Psoas muscle (tissue), 7 donors: ENCODE measurements at regions not wholly inside any gene's neighbourhood (a gene's known extent, or its start where the extent isn't known, plus 50 kb on each side); places are given as distances from the start of the nearest gene placed in this dataset.

ENCODE experiments used
- ATAC-seq, 4 donors: fragments of 200-7000 bp; cut with Tn5 transposase; one replicate each; pipeline ENCODE4 v1.9.1; 2020; ENCODE audit warnings: moderate library complexity in 3 of 4, mild to moderate bottlenecking in 2 of 4
- DNase-seq, 2 donors: peaks; one replicate each; pipeline ENCODE4 v3.0.0-alpha.2; 2020
- H3K27ac ChIP-seq: fragments of 200-600 bp; one replicate; pipeline ENCODE4 v1.8.0; 2022
- H3K27me3 ChIP-seq, 3 donors: fragments of 200-600 bp in 1 of 3; one replicate each; pipeline versions ENCODE4 v1.6.1 to v1.8.0; 2013 to 2022; ENCODE audit warnings: low read length in 2 of 3, mild to moderate bottlenecking in 2 of 3, moderate library complexity in 1 of 3; ENCODE audit not compliant: insufficient read depth in 3 of 3
- H3K36me3 ChIP-seq, 2 donors: fragments of 200-600 bp in 1 of 2; one replicate each; pipeline versions ENCODE4 v1.6.1 to v1.8.0; 2013 to 2022; ENCODE audit warnings: low read depth in 1 of 2, mild to moderate bottlenecking in 1 of 2, moderate library complexity in 1 of 2; ENCODE audit not compliant: insufficient read depth in 1 of 2
- H3K4me1 ChIP-seq: fragments of 200-600 bp; one replicate; pipeline ENCODE4 v1.8.0; 2022
- H3K4me3 ChIP-seq: fragments of 200-600 bp; one replicate; pipeline ENCODE4 v1.8.0; 2022; ENCODE audit warnings: mild to moderate bottlenecking
- H3K9me3 ChIP-seq: fragments of 200-600 bp; one replicate; pipeline ENCODE4 v1.8.0; 2022
- WGBS, 3 donors: extraction: QIAGEN DNeasy Blood & Tissue Kit; methylation state at CpG; one replicate each; pipeline versions ENCODE4 v1.1.6 to v1.1.7; 2013; 5-methylcytosine and 5-hydroxymethylcytosine counted together
- intact Hi-C, 2 donors: fragments of 100-400 bp; cut with DNase I; formaldehyde crosslinking; loops; one replicate each; pipeline versions ENCODE4 v1.11.0 to v1.14.2; 2022
- TF ChIP-seq, protein P1 (sequence below): fragments of 200-600 bp; IDR thresholded peaks from one replicate; pipeline ENCODE4 v1.8.0; 2022; ENCODE audit warnings: antibody characterized with exemption
- donor health status: healthy with polysubstance abuse.
- donor health status: DM: no; HTN: no; CAD: no; lungs with moderate emphysema.
- donor health status: Bipolar disorder and iron deficiency.
- donor health status: healthy.
- donor health status: DM: yes; HTN: yes; CAD: no.
- donor health status: DM: no; HTN: no; CAD: no.
- donor health status: DM: yes; HTN: yes; CAD: no.

DNA sequence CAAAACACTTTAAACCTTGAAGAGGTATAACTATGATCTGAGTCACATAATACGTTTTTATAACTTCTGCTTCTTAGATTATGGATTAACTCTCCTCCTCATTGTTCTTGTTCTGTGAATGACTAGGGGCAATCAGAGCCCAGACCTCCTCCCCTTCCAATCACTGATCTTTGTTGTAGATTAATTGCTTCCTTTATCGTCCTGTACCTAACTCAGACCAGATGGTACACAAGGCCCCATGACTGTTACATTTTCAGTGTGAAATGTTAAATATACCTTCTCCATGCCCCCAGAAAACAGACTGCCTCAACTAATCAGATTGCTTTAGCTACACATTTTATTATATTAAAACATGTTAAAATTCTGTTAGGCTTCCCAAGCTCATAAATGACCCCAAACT, 211.7 kb downstream of the RNF152 start:
- H3K27ac ChIP-seq: no peak overlapping the region
- ATAC-seq (no peak), DNase-seq (no peak)
- H3K9me3 ChIP-seq: peaks cover 23% of the 10 kb centered on the region
- no peak overlapping the region for H3K4me3 ChIP-seq
- intact Hi-C loops: no loop called here
- WGBS, 3 donors: 33 to 49% (median 34%) methylated on average over 2 of the region's 2 CpGs
- H3K36me3 ChIP-seq: no peaks in the 10 kb centered on the region
- no peaks in the 10 kb centered on the region for H3K27me3 ChIP-seq
- TF ChIP-seq, protein P1, sequence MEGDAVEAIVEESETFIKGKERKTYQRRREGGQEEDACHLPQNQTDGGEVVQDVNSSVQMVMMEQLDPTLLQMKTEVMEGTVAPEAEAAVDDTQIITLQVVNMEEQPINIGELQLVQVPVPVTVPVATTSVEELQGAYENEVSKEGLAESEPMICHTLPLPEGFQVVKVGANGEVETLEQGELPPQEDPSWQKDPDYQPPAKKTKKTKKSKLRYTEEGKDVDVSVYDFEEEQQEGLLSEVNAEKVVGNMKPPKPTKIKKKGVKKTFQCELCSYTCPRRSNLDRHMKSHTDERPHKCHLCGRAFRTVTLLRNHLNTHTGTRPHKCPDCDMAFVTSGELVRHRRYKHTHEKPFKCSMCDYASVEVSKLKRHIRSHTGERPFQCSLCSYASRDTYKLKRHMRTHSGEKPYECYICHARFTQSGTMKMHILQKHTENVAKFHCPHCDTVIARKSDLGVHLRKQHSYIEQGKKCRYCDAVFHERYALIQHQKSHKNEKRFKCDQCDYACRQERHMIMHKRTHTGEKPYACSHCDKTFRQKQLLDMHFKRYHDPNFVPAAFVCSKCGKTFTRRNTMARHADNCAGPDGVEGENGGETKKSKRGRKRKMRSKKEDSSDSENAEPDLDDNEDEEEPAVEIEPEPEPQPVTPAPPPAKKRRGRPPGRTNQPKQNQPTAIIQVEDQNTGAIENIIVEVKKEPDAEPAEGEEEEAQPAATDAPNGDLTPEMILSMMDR: no peak
- no peaks in the 10 kb centered on the region for H3K4me1 ChIP-seq

DNA sequence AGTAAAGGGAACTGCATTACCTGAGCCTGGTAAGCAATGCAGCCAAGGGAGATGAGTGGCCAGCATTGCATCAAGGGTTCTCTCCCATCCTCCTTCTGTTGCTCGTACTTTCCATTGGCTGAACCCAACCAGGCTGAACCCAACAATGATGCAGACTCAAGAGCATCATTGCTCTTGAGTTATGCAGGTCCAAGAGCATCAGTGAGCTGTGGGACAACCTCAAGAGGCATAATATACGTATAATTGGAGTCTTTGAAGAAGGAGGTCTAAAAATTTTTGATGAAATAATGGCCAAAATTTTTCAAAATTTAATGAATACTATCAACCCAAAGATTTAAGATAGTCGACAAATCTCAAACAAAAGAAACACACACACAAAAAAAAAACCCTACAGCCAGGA, 213.0 kb downstream of the RNF152 start:
- no peaks in the 10 kb centered on the region for H3K4me1 ChIP-seq
- WGBS, 3 donors: 80 to 89% (median 84%) methylated on average over 3 of the region's 3 CpGs
- DNase-seq: no peak
- intact Hi-C loops: no loop called here
- TF ChIP-seq, protein P1: no peak
- H3K36me3 ChIP-seq: no peaks in the 10 kb centered on the region
- no peaks in the 10 kb centered on the region for H3K27me3 ChIP-seq
- ATAC-seq: no peak
- no peak overlapping the region for H3K4me3 ChIP-seq
- no peak overlapping the region for H3K27ac ChIP-seq
- peaks cover 23% of the 10 kb centered on the region for H3K9me3 ChIP-seq

DNA sequence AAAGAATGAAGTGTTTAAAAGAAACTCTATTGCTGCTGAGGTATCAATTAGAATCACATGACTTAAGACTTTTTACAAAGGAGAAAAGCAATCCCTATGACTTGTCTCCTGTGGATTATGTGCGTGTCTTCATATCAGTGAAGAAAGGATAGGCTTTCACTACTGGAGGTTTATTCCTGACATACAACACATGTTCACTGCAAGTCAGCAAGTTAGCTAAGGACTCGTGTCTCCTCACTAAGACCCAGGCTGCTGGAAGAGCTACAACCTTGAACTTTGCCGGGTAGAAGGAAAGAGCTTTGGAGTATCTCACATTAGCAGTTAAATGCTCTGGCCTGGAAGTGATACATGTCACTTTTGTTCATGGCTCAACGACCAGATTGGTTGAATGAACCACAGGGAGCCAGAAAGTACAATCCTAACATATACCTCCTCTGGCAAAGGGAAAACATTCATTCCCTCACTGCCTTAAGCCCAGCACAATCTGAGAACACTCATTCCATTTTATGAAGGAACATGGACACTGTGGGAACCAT, 215.3 kb downstream of the RNF152 start:
- no peak for ATAC-seq
- WGBS, 3 donors: 56 to 67% (median 58%) methylated on average over 4 of the region's 4 CpGs

DNA sequence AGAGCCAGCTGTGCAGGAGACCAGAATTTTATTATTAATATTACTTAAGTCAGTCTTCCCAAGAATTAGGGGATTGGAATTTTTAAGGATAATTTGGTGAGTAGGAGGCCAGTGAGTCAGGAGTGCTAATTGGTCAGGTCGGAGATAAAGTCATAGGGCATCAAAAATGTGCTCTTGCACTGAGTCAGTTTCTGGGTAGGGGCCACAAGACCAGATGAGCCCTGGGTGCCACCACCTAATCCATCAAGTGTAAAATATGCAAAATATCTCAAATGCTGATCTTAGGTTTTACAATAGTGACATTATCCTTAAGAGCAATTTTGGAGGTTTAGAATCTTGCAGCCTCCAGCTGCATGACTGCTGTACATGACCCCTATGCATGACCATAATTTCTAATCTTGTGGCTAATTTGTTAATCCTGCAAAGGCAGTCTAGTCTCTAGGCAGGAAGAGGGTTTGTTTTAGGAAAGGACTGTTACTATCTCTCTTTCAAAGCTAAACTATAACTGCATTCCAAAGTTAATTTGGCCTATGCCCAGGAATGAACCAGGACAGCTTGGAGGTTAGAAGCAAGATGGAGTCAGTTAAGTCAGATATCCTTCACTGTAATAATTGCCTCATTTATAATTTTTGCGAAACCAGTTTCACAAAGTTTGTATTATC, 215.9 kb downstream of the RNF152 start:
- no peak overlapping the region for H3K27ac ChIP-seq
- intact Hi-C loops: no loop called here
- no peaks in the 10 kb centered on the region for H3K4me1 ChIP-seq
- no peak overlapping the region for H3K4me3 ChIP-seq
- WGBS, 3 donors: 83 to 87% (median 85%) methylated on average over 2 of the region's 2 CpGs
- TF ChIP-seq, protein P1: no peak
- ATAC-seq (no peak), DNase-seq (no peak)
- H3K36me3 ChIP-seq: no peaks in the 10 kb centered on the region
- H3K27me3 ChIP-seq: no peaks in the 10 kb centered on the region
- peaks cover 23% of the 10 kb centered on the region for H3K9me3 ChIP-seq

More for the DNA sequence above, 215.3 kb downstream of the RNF152 start:
- intact Hi-C loops: no loop called here
- no peaks in the 10 kb centered on the region for H3K4me1 ChIP-seq
- TF ChIP-seq, protein P1: no peak
- no peak overlapping the region for H3K4me3 ChIP-seq
- H3K27ac ChIP-seq: no peak overlapping the region
- H3K36me3 ChIP-seq: no peaks in the 10 kb centered on the region
- H3K9me3 ChIP-seq: peaks cover 23% of the 10 kb centered on the region
- no peaks in the 10 kb centered on the region for H3K27me3 ChIP-seq
- no peak for DNase-seq

DNA sequence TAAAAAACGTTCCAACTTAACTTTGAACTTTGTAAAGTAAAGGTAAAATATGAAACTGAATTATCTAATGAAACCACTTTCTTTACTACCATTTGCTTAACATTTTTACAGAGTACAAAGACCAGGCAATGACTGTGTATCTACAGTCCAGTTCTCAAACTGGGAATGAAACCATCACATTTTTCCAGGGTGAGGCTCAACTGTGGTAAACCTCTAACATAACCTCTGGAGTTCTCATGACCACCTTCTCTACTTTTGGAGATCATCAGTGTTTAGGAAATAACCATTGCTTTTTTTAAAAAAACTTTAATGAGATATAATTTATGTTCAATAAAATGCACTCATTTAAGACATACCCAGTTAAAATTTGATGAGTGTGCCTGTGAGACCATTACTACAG, 223.5 kb downstream of the RNF152 start:
- DNase-seq (no peak), ATAC-seq (no peak)
- Histone ChIP-seq H3K4me1 (no peaks in the 10 kb centered on the region), H3K36me3 (no peaks in the 10 kb centered on the region), H3K4me3 (no peak overlapping the region), H3K9me3 (no peaks in the 10 kb centered on the region), H3K27me3 (no peaks in the 10 kb centered on the region), H3K27ac (no peak overlapping the region)
- intact Hi-C loops: no loop called here
- TF ChIP-seq, protein P1: no peak
- WGBS, 3 donors: 47 to 70% (median 57%) methylated on average over 1 of the region's 1 CpG
